Ascending aorta (tissue), 2 donors: ENCODE measurements at regions not wholly inside any gene's neighbourhood (a gene's known extent, or its start where the extent isn't known, plus 50 kb on each side); places are given as distances from the start of the nearest gene placed in this dataset.

Experiments used
- DNase-seq, 2 donors: peaks; one replicate each; pipeline ENCODE4 v3.0.0-alpha.2; 2019; ENCODE audit warnings: low spot score in 2 of 2
- H3K27ac ChIP-seq, 2 donors: fragments of 200-600 bp; sonication (generic); one replicate each; pipeline ENCODE4 v1.5.1; 2016 to 2017; ENCODE audit warnings: mild to moderate bottlenecking in 1 of 2
- H3K27me3 ChIP-seq: fragments of 200-600 bp; sonication (generic); one replicate; pipeline ENCODE4 v1.5.1; 2017
- H3K36me3 ChIP-seq, 2 donors: fragments of 200-600 bp; sonication (generic); one replicate each; pipeline ENCODE4 v1.5.1; 2016
- H3K4me1 ChIP-seq, 2 donors: fragments of 200-600 bp; sonication (generic); one replicate each; pipeline ENCODE4 v1.5.1; 2016 to 2017; ENCODE audit warnings: mild to moderate bottlenecking in 1 of 2
- H3K4me3 ChIP-seq, 2 donors: fragments of 200-600 bp; sonication (generic); one replicate each; pipeline ENCODE4 v1.5.1; 2016 to 2017; ENCODE audit warnings: mild to moderate bottlenecking in 1 of 2
- H3K9me3 ChIP-seq, 2 donors: fragments of 200-600 bp; sonication (generic); one replicate each; pipeline ENCODE4 v1.5.1; 2016
- intact Hi-C: fragments of 100-400 bp; cut with DNase I; formaldehyde crosslinking; loops from one replicate; pipeline ENCODE4 v1.15.1; 2023
- TF ChIP-seq, protein P1 (sequence below), 3 experiments: fragments of 200-600 bp in 2 of 3; fragments of 450-650 bp in 1 of 3; sonication (generic) in 2 of 3; IDR thresholded peaks; one replicate each; pipeline ENCODE4 v1.5.1; 2016 to 2019; ENCODE audit warnings: antibody characterized with exemption in 3 of 3, mild to moderate bottlenecking in 1 of 3, moderate library complexity in 1 of 3

DNA sequence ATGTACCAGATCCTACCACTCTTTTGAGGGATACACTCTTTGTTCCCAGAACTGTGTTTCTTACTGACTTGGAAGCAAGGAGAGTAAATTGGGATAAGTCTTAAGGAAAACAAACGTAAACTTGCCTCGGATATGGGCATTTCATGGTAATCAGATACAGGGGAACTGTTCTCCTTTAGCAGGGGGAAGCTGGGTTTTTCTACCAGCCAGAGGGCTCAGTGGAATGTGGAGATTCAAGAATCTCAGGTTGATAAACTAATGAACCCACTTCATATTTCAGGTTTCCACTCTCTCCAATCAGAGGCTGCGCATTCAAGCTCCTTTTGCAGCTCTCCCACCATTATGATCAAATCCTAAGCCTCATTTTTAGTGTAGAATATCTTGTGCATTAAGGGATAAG is 676.5 kb upstream of the FSHR start:
- Histone ChIP-seq H3K9me3 (no peaks in the 10 kb centered on the region), H3K4me3 (no peak overlapping the region), H3K27me3 (no peaks in the 10 kb centered on the region), H3K4me1 (no peaks in the 10 kb centered on the region), H3K27ac (no peak overlapping the region), H3K36me3 (no peaks in the 10 kb centered on the region)
- no peak for DNase-seq
- intact Hi-C loops: no loop called here
- TF ChIP-seq, protein P1, sequence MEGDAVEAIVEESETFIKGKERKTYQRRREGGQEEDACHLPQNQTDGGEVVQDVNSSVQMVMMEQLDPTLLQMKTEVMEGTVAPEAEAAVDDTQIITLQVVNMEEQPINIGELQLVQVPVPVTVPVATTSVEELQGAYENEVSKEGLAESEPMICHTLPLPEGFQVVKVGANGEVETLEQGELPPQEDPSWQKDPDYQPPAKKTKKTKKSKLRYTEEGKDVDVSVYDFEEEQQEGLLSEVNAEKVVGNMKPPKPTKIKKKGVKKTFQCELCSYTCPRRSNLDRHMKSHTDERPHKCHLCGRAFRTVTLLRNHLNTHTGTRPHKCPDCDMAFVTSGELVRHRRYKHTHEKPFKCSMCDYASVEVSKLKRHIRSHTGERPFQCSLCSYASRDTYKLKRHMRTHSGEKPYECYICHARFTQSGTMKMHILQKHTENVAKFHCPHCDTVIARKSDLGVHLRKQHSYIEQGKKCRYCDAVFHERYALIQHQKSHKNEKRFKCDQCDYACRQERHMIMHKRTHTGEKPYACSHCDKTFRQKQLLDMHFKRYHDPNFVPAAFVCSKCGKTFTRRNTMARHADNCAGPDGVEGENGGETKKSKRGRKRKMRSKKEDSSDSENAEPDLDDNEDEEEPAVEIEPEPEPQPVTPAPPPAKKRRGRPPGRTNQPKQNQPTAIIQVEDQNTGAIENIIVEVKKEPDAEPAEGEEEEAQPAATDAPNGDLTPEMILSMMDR (IDR thresholded peaks at IDR 0.05): no peak

- Histone ChIP-seq H3K4me1 (no peaks in the 10 kb centered on the region), H3K36me3 (no peaks in the 10 kb centered on the region), H3K27ac (no peak overlapping the region), H3K9me3 (peaks cover 0 to 4% of the 10 kb centered on the region in 2 donors), H3K27me3 (no peaks in the 10 kb centered on the region), H3K4me3 (no peak overlapping the region)
- intact Hi-C loops: no loop called here
- TF ChIP-seq, protein P1 (IDR thresholded peaks at IDR 0.05): no peak
- no peak for DNase-seq
Observed at GRCh38 chr2:49827366-49827765, 673.1 kb upstream of the FSHR start.

DNA sequence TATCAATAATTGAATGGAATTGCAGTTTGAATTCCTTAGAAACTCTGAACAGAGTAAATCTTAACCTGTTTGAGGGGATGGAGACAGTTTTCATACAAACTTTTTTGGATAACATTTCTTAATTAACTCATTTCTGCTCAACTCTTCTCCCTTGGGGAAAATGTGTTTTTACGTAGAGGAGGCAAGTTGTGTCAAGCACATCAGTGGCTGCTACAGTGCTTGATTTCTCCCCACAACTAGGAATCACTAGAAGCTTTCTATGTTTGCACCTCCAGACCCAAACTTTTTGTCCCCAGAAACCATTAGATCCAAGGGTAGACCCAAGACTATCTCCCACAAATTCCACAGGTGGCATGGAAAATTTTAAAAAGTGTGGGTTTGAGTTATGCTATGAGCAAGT is 658.9 kb upstream of the FSHR start:
- H3K27ac ChIP-seq: no peak overlapping the region
- H3K36me3 ChIP-seq: no peaks in the 10 kb centered on the region
- no peaks in the 10 kb centered on the region for H3K9me3 ChIP-seq
- TF ChIP-seq, protein P1 (IDR thresholded peaks at IDR 0.05): no peak
- H3K4me3 ChIP-seq: no peak overlapping the region
- no peak for DNase-seq
- no peaks in the 10 kb centered on the region for H3K27me3 ChIP-seq
- intact Hi-C loops: no loop called here
- no peaks in the 10 kb centered on the region for H3K4me1 ChIP-seq

DNA sequence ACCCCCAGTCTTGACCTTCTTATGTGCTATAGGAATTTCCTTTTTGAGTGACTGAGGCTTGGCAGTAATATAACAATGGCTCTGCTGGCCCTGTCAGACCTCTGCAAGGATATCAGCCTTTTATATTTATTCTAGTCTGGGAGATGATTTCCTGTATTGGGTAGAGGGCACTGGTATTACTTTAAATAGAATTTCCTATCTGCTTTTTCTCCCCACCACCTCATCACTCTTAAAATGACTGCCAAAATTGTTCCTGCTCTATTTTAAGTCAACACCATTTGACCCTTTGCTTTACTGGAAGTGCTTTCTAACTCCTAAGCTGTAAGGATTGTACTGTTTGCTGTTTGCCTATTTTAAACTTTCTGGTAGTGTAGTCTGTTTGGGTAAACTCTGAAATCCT is 658.4 kb upstream of the FSHR start:
- TF ChIP-seq, protein P1 (IDR thresholded peaks at IDR 0.05): no peak
- Histone ChIP-seq H3K9me3 (no peaks in the 10 kb centered on the region), H3K27me3 (no peaks in the 10 kb centered on the region), H3K27ac (no peak overlapping the region), H3K36me3 (no peaks in the 10 kb centered on the region), H3K4me1 (no peaks in the 10 kb centered on the region), H3K4me3 (no peak overlapping the region)
- intact Hi-C loops: no loop called here
- no peak for DNase-seq

- H3K27me3 ChIP-seq: no peaks in the 10 kb centered on the region
- no peak for DNase-seq
- H3K9me3 ChIP-seq: no peaks in the 10 kb centered on the region
- intact Hi-C loops: no loop called here
- H3K4me1 ChIP-seq: no peaks in the 10 kb centered on the region
- no peak overlapping the region for H3K27ac ChIP-seq
- H3K4me3 ChIP-seq: no peak overlapping the region
- H3K36me3 ChIP-seq: no peaks in the 10 kb centered on the region
- TF ChIP-seq, protein P1 (IDR thresholded peaks at IDR 0.05): no peak
Observed at GRCh38 chr2:49811502-49811901, 657.2 kb upstream of the FSHR start.

DNA sequence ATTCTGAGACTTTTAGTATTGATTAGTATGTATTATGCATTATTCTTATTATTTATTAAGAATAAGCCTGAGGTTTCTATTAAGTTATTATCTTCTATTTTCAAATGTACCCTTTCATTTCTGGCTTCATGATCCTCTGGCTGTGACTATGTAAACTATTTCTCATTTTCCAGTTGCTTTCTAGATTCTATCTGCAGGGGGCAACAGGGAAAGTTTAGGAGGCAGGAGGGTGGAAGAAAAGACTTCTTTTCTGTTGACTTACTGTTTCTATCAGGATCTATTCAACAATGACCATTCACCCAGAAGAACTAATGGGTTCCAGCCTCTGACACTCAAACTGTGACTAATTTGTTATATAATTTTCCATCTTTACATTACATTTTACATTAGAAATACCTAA is 653.4 kb upstream of the FSHR start:
- TF ChIP-seq, protein P1 (IDR thresholded peaks at IDR 0.05): no peak
- DNase-seq: no peak
- intact Hi-C loops: no loop called here
- Histone ChIP-seq H3K27ac (no peak overlapping the region), H3K4me1 (no peaks in the 10 kb centered on the region), H3K4me3 (no peak overlapping the region), H3K27me3 (no peaks in the 10 kb centered on the region), H3K9me3 (no peaks in the 10 kb centered on the region), H3K36me3 (no peaks in the 10 kb centered on the region)
